Activated CD4-positive, alpha-beta T cell treated with anti-CD3 and anti-CD28 coated beads, Interleukin-2, amount 10 ng/mL, durations not matched to agents 24 days and 14 days (primary cell): ENCODE measurements at regions not wholly inside any gene's neighbourhood (a gene's known extent, or its start where the extent isn't known, plus 50 kb on each side); places are given as distances from the start of the nearest gene placed in this dataset.

Experiments used
- DNase-seq: peaks from one replicate; pipeline ENCODE4 v3.0.0; 2022
- H3K27ac Mint-ChIP-seq: one replicate; pipeline ENCODE4 v1.8.0; 2022; ENCODE audit warnings: mild to moderate bottlenecking, mixed read lengths
- H3K27me3 Mint-ChIP-seq: one replicate; pipeline ENCODE4 v1.8.0; 2022; ENCODE audit warnings: mixed read lengths
- H3K36me3 Mint-ChIP-seq: one replicate; pipeline ENCODE4 v1.8.0; 2022; ENCODE audit warnings: low read depth, mild to moderate bottlenecking, mixed read lengths
- H3K4me1 Mint-ChIP-seq: one replicate; pipeline ENCODE4 v1.8.0; 2021; ENCODE audit warnings: mixed read lengths
- H3K4me3 Mint-ChIP-seq: one replicate; pipeline ENCODE4 v1.8.0; 2022; ENCODE audit warnings: mild to moderate bottlenecking, moderate library complexity, mixed read lengths
- H3K9me3 Mint-ChIP-seq: one replicate; pipeline ENCODE4 v1.8.0; 2021; ENCODE audit warnings: mixed read lengths
- intact Hi-C: fragments of 100-400 bp; cut with micrococcal nuclease; formaldehyde crosslinking; loops from one replicate; pipeline ENCODE4 v1.15.1; 2023

- Mint-ChIP-seq H3K9me3 (peaks cover 4% of the 10 kb centered on the region), H3K36me3 (no peaks in the 10 kb centered on the region), H3K27me3 (no peaks in the 10 kb centered on the region), H3K4me3 (no peak overlapping the region), H3K27ac (no peak overlapping the region), H3K4me1 (no peaks in the 10 kb centered on the region)
- DNase-seq, result no peak
- intact Hi-C loops, result no loop called here
These were observed 849.1 kb upstream of the POU3F3 start for GRCh38 chr2:104004821-104005220.

GRCh38 chr2:104016801-104017200, 837.1 kb upstream of the POU3F3 start:
- Mint-ChIP-seq H3K36me3 (no peaks in the 10 kb centered on the region), H3K27me3 (no peaks in the 10 kb centered on the region), H3K4me3 (no peak overlapping the region), H3K4me1 (no peaks in the 10 kb centered on the region), H3K9me3 (peaks cover 4% of the 10 kb centered on the region), H3K27ac (no peak overlapping the region)
- intact Hi-C loops, result no loop called here
- DNase-seq, result no peak

DNA sequence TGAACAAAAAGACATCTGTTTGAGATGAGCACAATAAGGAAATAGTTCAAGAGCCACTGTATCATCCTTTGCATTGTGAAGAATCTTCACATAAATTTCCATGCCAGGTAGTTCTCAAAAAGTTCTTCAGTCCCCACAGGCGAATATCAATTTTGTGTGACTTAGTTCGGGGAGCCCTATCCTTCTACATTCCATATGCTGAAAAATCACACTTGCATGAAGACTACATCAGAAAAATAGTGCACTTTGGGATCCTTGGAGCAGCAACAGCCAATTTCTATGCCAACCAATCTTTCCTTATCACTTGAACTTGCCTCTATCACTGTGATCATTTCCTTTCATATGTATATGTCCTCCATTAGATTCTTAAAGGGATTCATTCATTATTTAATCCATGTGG, 830.6 kb upstream of the POU3F3 start:
- Mint-ChIP-seq H3K4me1 (no peaks in the 10 kb centered on the region), H3K9me3 (peaks cover 4% of the 10 kb centered on the region), H3K27ac (no peak overlapping the region), H3K27me3 (no peaks in the 10 kb centered on the region), H3K36me3 (no peaks in the 10 kb centered on the region), H3K4me3 (no peak overlapping the region)
- no peak for DNase-seq
- intact Hi-C loops, result no loop called here

DNA sequence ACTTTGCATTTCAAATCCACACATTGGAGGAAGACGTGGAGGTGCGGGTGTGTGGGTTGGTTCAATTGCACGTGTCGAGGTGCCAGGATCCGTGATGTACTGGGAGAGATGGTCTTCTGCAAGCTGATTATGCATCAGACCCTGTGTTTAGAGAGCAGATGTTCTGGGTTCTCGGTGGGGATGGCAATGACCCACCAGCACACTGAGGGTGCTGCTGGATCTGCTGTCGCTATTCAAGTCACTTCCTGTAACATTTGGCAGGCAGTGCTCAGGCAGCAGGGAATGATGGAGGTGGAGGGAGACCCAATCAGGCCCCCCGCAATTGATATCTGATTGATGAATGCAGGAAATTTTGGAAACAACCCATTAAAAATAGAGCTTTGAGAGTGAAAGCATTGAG, 830.1 kb upstream of the POU3F3 start:
- Mint-ChIP-seq H3K27me3 (no peaks in the 10 kb centered on the region), H3K9me3 (peaks cover 2% of the 10 kb centered on the region), H3K27ac (no peak overlapping the region), H3K4me3 (no peak overlapping the region), H3K36me3 (no peaks in the 10 kb centered on the region), H3K4me1 (no peaks in the 10 kb centered on the region)
- intact Hi-C loops, result no loop called here
- no peak for DNase-seq

- Mint-ChIP-seq H3K4me3 (no peak overlapping the region), H3K36me3 (no peaks in the 10 kb centered on the region), H3K9me3 (no peaks in the 10 kb centered on the region), H3K27me3 (no peaks in the 10 kb centered on the region), H3K27ac (no peak overlapping the region), H3K4me1 (no peaks in the 10 kb centered on the region)
- DNase-seq, result no peak
- intact Hi-C loops, result no loop called here
These were observed 828.6 kb upstream of the POU3F3 start for GRCh38 chr2:104025295-104025694.

- no peak for DNase-seq
These were observed 827.2 kb upstream of the POU3F3 start for GRCh38 chr2:104026725-104027124.

GRCh38 chr2:104027321-104027720, 826.6 kb upstream of the POU3F3 start:
- no peaks in the 10 kb centered on the region for H3K36me3 Mint-ChIP-seq
- H3K4me3 Mint-ChIP-seq, result no peak overlapping the region
- intact Hi-C loops, result no loop called here
- H3K27ac Mint-ChIP-seq, result no peak overlapping the region
- DNase-seq, result no peak
- H3K27me3 Mint-ChIP-seq, result no peaks in the 10 kb centered on the region
- no peaks in the 10 kb centered on the region for H3K9me3 Mint-ChIP-seq
- no peaks in the 10 kb centered on the region for H3K4me1 Mint-ChIP-seq

More at GRCh38 chr2:104026725-104027124, 827.2 kb upstream of the POU3F3 start:
- H3K4me3 Mint-ChIP-seq, result no peak overlapping the region
- intact Hi-C loops, result no loop called here
- H3K9me3 Mint-ChIP-seq, result no peaks in the 10 kb centered on the region
- no peaks in the 10 kb centered on the region for H3K4me1 Mint-ChIP-seq
- H3K36me3 Mint-ChIP-seq, result no peaks in the 10 kb centered on the region
- no peak overlapping the region for H3K27ac Mint-ChIP-seq
- no peaks in the 10 kb centered on the region for H3K27me3 Mint-ChIP-seq

GRCh38 chr2:104028061-104028460, 825.9 kb upstream of the POU3F3 start:
- no peaks in the 10 kb centered on the region for H3K27me3 Mint-ChIP-seq
- intact Hi-C loops, result no loop called here
- DNase-seq, result no peak
- H3K4me1 Mint-ChIP-seq, result no peaks in the 10 kb centered on the region
- H3K27ac Mint-ChIP-seq, result no peak overlapping the region
- H3K36me3 Mint-ChIP-seq, result no peaks in the 10 kb centered on the region
- H3K4me3 Mint-ChIP-seq, result no peak overlapping the region
- no peaks in the 10 kb centered on the region for H3K9me3 Mint-ChIP-seq

GRCh38 chr2:104033399-104033798, 820.5 kb upstream of the POU3F3 start:
- no peaks in the 10 kb centered on the region for H3K36me3 Mint-ChIP-seq
- no peak overlapping the region for H3K4me3 Mint-ChIP-seq
- no peaks in the 10 kb centered on the region for H3K9me3 Mint-ChIP-seq
- H3K27ac Mint-ChIP-seq, result no peak overlapping the region
- intact Hi-C loops, result no loop called here
- no peaks in the 10 kb centered on the region for H3K4me1 Mint-ChIP-seq
- no peaks in the 10 kb centered on the region for H3K27me3 Mint-ChIP-seq
- no peak for DNase-seq

GRCh38 chr2:104040771-104041170, 813.1 kb upstream of the POU3F3 start:
- H3K36me3 Mint-ChIP-seq, result no peaks in the 10 kb centered on the region
- H3K9me3 Mint-ChIP-seq, result no peaks in the 10 kb centered on the region
- intact Hi-C loops, result no loop called here
- no peak for DNase-seq
- H3K27me3 Mint-ChIP-seq, result no peaks in the 10 kb centered on the region
- H3K4me3 Mint-ChIP-seq, result no peak overlapping the region
- no peak overlapping the region for H3K27ac Mint-ChIP-seq
- H3K4me1 Mint-ChIP-seq, result no peaks in the 10 kb centered on the region

- H3K4me3 Mint-ChIP-seq, result no peak overlapping the region
- H3K4me1 Mint-ChIP-seq, result no peaks in the 10 kb centered on the region
- no peaks in the 10 kb centered on the region for H3K9me3 Mint-ChIP-seq
- no peaks in the 10 kb centered on the region for H3K36me3 Mint-ChIP-seq
- H3K27ac Mint-ChIP-seq, result no peak overlapping the region
- intact Hi-C loops, result no loop called here
- H3K27me3 Mint-ChIP-seq, result no peaks in the 10 kb centered on the region
- DNase-seq, result no peak
These were observed 812.6 kb upstream of the POU3F3 start for GRCh38 chr2:104041351-104041750.

- no peaks in the 10 kb centered on the region for H3K36me3 Mint-ChIP-seq
- no peaks in the 10 kb centered on the region for H3K4me1 Mint-ChIP-seq
- no peaks in the 10 kb centered on the region for H3K9me3 Mint-ChIP-seq
- no peaks in the 10 kb centered on the region for H3K27me3 Mint-ChIP-seq
- no peak for DNase-seq
- intact Hi-C loops, result no loop called here
- H3K4me3 Mint-ChIP-seq, result no peak overlapping the region
- H3K27ac Mint-ChIP-seq, result no peak overlapping the region
These were observed 810.1 kb upstream of the POU3F3 start for GRCh38 chr2:104043864-104044263.

DNA sequence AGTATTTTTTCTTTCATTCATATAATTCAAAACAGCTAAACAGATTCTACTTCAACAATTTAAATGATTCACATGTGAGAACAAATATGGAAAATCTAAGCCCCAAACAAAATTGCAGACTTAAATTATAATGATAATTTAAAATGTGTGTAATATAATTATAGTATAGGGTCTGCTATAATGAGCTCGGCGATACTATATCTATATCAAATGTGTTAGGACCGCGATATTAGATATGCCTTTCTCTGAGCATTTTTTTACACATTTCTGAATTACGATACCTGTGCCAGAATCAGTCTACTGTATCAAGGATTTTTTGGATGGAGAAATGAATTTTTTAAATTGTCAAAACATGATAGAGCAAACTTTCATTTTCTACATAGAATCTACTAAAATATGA, 808.8 kb upstream of the POU3F3 start:
- H3K36me3 Mint-ChIP-seq, result no peaks in the 10 kb centered on the region
- intact Hi-C loops, result no loop called here
- H3K9me3 Mint-ChIP-seq, result no peaks in the 10 kb centered on the region
- H3K4me3 Mint-ChIP-seq, result no peak overlapping the region
- no peak overlapping the region for H3K27ac Mint-ChIP-seq
- H3K4me1 Mint-ChIP-seq, result no peaks in the 10 kb centered on the region
- DNase-seq, result no peak
- no peaks in the 10 kb centered on the region for H3K27me3 Mint-ChIP-seq

DNA sequence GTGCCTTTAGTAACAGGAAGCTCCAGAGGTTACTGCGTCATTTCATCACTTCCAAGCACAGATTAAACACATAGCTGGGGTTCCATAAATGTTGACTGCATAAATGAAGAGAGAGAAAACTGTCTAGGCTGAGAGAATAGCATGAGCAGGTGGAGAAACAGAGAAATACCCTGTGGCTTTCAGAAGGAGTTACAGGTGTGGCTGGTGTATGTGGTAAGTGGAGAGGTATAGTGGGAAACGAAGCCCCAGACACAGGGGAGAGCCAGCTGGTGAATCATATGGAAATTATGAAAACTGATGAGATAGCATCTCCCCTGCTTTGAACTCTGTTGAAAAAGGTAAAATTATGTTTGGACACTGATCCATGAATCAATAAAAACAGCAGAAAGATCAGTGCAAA, 807.4 kb upstream of the POU3F3 start:
- Mint-ChIP-seq H3K27me3 (no peaks in the 10 kb centered on the region), H3K4me1 (no peaks in the 10 kb centered on the region), H3K27ac (no peak overlapping the region), H3K4me3 (no peak overlapping the region), H3K36me3 (no peaks in the 10 kb centered on the region), H3K9me3 (no peaks in the 10 kb centered on the region)
- intact Hi-C loops, result no loop called here
- no peak for DNase-seq

DNA sequence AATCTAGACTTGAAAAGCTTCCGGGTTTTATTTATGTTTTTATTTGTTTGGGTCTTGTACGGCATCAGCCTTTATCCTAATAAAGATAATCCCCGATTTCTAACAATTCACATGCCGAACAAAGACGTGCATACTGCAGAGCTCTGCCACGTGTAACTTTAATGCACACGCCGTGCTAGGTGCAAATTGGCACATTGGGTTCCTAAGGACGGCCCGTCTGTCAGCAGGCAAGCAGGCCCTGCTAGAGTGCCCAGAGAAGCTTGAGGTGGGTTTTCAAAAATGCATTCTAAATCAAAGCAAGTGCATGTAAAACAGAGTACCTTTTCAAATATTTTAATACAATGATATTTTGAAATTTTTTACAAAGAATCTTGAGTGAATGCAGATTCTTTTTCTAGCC, 806.4 kb upstream of the POU3F3 start:
- Mint-ChIP-seq H3K4me3 (no peak overlapping the region), H3K27ac (no peak overlapping the region), H3K9me3 (no peaks in the 10 kb centered on the region), H3K27me3 (no peaks in the 10 kb centered on the region), H3K36me3 (no peaks in the 10 kb centered on the region), H3K4me1 (no peaks in the 10 kb centered on the region)
- intact Hi-C loops, result no loop called here
- no peak for DNase-seq
